RPMI7951 (cell line): ENCODE measurements at regions not wholly inside any gene's neighbourhood (a gene's known extent, or its start where the extent isn't known, plus 50 kb on each side); places are given as distances from the start of the nearest gene placed in this dataset.
A peak's percentile ranks its signal among the peaks of the same experiment; 100 is the strongest.
"Not testable (repeated sequence)": the region's sequence is repeated elsewhere in the genome, so short reads cannot be mapped to it uniquely, and the experiment has no call there.

Source experiments
- DNase-seq: peaks from one replicate; pipeline ENCODE4 v3.0.0-alpha.2; 2012; ENCODE audit warnings: low read depth

DNA sequence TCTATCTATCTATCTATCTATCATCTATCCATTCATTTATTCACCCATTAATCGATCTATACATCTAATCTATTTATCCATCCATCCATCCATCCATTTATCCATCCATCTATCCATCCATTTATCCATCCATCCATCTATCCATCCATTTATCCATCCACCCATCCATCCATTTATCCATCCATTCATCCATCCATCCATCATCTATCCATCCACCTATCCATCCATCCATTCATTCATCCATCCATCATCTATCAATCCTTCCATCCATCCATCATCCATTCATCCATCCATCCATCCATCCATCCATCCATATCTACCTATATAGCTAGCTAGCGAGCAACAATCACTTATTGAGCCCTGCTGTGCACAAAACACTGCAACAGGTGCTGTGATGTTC, 953.1 kb upstream of the ZNF722 start:
- no peak for DNase-seq

DNA sequence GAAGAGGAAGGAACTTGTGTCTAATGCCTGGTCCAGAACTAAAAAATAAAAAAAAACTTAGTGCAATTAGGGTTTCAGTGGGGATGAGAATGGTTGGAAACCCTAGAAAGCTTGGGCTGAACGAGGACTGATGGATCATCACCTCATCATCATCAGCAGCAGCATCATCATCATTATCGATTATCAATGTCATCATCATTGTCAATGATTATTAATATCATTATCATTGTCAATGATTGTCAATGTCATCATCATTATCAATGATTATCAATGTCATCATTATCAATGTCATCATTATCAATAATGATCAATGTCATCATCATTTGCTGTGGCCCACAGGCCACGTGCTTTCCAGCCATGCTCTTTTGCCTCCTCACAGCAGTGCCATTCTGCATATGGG, 952.0 kb upstream of the ZNF722 start:
- DNase-seq: no peak

- DNase-seq: no peak
Measured at GRCh38 chr7:63047061-63047460, 951.6 kb upstream of the ZNF722 start.

DNA sequence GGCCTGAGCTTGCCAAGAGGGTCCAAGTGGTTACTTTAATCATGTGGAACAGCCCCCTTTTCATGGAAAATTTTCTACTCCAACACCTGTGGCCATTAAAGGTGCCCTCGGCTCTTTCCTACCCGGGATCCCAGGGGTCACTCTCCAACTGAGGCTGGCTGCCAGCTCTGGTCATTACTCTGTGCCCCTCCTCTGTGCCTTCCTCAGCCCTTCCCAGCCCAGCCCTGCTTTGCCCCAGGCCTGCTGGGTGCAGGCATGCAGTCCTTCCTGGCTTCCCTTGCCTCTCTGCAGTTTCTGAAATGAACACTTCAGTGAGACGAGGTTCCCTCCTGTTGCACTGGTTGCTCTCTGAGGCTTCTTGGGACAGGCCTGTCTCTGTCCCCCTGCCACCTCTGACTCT, 951.1 kb upstream of the ZNF722 start:
- DNase-seq: no peak

DNA sequence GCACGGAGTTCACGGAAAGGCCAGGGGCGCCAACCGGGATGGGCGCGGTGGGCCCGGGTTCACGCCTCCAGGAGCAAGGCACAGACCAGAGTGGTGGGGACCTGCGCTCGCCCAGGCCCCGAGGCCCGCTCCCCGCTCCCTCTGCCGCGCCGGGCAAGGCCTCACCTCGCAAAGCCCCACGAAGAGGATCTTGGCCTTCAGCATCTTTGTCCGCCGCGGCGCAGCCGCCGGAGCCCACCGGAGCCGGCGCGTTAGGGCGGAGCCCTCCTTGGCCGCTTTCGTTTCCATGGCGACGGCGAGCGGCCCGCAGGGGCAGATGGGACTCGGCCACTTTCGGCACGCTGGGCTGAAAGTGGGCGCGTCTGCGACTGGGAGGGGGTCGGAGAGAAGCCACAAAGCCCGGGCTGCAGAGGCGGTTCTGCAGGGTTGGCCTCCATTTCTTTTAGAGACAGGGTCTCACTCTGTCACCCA, 944.4 kb upstream of the ZNF722 start:
- no peak for DNase-seq

DNA sequence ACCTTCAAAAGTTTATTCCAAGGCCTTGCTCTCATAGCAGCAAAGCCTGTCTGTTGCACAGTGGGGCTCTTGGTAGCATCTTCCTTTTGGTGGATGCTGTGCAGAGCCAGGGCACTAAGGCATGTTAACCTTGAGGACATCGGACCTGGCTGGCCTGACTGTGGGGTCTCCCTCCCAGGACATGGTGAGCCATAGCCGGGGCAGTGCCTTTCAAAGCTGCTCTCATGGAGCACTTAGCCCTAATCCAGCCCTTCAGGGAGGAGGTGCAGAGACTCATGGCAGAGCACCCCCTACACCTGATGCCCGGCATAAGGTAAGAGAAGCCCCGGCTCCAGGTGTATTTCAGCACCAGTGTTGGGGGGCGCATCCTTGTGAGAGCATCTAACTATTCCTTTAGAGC, 941.4 kb upstream of the ZNF722 start:
- DNase-seq: no peak

DNA sequence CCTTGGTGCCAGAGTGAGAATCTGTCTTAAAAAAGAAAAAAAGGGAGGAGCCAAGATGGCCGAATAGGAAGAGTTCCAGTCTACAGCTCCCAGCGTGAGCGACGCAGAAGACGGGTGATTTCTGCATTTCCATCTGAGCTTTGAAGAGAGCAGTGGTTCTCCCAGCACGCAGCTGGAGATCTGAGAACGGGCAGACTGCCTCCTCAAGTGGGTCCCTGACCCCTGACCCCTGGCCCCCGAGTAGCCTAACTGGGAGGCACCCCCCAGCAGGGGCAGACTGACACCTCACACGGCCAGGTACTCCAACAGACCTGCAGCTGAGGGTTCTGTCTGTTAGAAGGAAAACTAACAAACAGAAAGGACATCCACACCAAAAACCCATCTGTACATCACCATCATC, 937.9 kb upstream of the ZNF722 start:
- not testable (repeated sequence) for DNase-seq

GRCh38 chr7:63065684-63066083, 933.0 kb upstream of the ZNF722 start:
- DNase-seq: no peak

DNA sequence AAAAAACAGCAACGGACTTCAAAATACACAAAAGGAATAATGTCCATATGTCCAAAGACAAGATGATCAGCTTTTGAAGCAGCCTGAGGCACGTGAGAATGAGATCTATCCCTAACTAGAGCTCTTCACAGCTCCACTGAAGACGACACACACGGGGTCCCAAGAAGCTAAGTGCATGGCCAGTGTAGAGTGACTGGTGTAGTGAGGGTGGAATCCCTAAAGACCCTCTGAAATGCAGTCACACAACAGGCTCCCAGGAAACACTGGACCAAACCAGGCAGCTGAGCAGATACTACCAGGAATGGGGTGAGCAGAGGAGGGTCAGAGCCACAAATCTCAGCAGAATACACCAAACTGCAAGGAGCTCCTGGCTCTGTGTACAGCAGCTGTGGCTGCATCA, 932.4 kb upstream of the ZNF722 start:
- DNase-seq: not testable (repeated sequence)

DNA sequence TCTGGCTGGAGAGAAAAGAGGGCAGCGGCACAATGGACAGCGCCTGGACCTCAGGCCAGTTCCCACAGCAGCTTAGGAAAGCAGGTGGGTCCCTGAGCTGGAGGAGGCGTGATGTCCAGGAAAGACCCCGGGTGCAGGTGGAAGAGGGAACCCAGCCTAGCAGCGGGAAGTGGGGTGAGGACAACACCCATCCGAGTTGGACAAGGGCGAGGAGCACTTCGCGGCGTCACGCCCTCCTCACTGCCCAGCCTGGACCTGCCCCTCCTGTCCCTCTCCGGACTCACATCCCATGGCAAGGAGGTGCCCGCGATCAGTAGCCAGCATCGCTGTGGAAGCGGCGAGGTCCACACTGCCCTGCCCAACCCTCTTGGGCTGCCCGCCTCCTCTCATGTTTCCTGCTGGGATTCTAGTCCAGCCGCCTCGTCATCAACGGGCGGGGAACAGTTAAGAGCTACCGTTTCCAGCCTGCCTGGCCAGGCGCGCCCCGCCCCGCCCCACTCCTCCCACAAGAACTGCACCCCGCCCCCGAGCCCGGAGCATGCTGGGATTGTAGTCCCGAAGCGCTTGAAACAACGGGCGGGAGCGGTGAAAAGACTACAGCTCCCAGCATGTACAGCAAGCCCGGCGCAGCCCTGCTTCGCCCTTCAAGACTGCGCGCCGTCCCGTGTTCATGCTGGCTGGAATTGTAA, 930.6 kb upstream of the ZNF722 start:
- peak; percentile 35 for DNase-seq

GRCh38 chr7:63070696-63071095, 928.0 kb upstream of the ZNF722 start:
- no peak for DNase-seq

- DNase-seq: no peak
Measured at GRCh38 chr7:63071396-63071795, 927.3 kb upstream of the ZNF722 start.

- DNase-seq: no peak
Measured at GRCh38 chr7:63071920-63072319, 926.7 kb upstream of the ZNF722 start.

GRCh38 chr7:63072806-63073205, 925.8 kb upstream of the ZNF722 start:
- DNase-seq: no peak

GRCh38 chr7:63073286-63073685, 925.4 kb upstream of the ZNF722 start:
- no peak for DNase-seq

DNA sequence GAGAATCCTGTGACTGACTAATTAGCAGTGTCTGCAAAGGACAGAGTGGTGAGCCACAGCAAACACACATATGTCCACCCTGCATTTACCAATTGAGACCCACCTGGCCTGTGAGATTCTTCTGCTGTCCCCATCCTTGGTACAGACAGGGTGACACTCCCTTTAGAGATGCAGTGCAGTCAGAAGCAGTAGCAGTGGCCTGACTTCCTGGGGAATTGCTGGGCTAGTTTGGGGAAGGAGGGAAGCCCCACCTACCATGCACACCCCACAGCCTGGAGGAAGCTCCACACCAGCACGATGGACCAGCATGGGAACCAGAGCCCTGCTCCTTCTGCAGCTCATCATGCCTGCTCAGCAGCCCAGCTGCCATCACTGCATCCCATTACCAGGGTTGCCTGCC, 924.9 kb upstream of the ZNF722 start:
- no peak for DNase-seq

- DNase-seq: no peak
Measured at GRCh38 chr7:63077841-63078240, 920.8 kb upstream of the ZNF722 start.

DNA sequence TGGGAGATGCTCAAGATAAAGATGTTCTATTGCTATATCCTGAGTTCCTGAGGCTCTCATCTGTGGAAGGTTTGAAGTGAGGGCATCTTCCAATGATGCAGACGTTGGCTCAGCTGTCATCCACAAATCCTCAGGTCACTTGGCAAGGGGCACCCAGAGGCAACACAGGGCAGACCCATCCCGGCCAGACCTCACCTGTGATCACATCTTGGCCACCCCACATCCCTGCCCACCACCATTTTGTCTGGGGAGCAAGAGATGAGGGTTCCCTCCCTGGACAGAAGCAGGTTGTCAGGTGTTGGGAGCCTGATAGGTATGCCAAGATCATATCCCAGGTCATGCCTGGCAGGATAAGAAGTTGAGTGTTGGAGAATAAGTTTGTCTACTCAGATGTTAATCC, 918.2 kb upstream of the ZNF722 start:
- no peak for DNase-seq

GRCh38 chr7:63080831-63081230, 917.8 kb upstream of the ZNF722 start:
- no peak for DNase-seq

- no peak for DNase-seq
Measured at GRCh38 chr7:63087575-63088190, 911.0 kb upstream of the ZNF722 start.

DNA sequence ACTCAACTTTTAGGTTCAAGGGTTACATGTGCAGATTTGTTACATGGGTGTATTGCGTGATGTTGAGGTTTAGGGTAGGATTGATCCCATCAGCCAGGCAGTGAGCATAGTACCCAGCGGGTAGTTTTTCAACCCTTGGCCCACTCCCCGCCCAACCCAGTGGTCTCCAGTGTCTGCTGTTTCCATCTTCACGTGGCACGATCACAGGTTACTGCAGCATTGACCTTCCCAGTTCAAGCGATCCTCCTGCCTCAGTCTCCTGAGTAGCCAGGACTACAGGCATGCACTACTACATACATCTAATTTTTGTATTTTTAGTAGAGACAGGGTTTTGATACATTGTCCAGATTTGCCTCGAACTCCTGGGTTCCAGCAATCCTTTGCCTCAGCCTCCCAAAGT, 905.7 kb upstream of the ZNF722 start:
- no peak for DNase-seq

- DNase-seq: no peak
Measured at GRCh38 chr7:63093481-63093880, 905.2 kb upstream of the ZNF722 start.

DNA sequence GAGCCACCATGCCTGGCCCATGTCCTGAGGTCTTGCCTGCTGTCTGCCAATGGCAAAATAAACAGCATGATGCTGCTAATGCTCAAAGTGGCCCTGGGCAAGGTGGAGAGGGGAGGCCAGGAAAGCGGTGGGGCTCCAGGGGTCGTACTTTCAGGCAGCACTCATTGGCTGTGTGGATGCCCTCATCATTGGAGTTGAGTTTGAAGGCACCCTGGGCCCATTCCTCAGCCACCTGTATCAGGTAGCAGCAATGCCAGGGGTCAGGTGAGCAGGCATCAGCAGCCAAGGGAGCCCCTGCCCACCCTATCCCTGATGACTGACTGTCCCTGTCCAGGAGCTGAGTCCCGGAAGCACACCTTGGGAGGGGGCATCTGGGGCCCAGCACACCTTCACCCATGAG, 902.5 kb upstream of the ZNF722 start:
- DNase-seq: no peak

DNA sequence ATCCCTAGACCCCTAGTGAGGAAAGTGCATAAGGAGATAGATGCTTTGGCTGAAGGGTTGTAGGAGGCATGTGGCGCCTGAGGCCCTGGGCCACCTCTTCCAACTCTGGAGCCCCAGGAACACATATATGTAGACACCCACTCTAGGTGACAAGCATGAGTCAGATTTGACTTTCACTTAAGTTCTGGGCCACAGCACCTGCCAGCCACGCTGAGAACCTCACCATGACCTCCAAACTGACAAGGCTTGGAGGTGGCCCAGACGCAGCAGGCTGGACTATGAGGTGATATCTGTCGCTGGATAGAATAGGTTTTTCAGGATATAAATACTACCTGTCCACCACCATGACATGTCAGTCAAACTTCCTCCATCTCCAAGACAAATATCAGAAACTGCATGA, 894.0 kb upstream of the ZNF722 start:
- no peak for DNase-seq
